GM19025 (cell line): ENCODE measurements at regions not wholly inside any gene's neighbourhood (a gene's known extent, or its start where the extent isn't known, plus 50 kb on each side); places are given as distances from the start of the nearest gene placed in this dataset.

Source experiments
- ATAC-seq: cut with Tn5 transposase; IDR thresholded peaks from one replicate; pipeline ENCODE4 v1.9.1; 2021; ENCODE audit warnings: mild to moderate bottlenecking, low read depth, moderate library complexity; ENCODE audit not compliant: unreplicated experiment

DNA sequence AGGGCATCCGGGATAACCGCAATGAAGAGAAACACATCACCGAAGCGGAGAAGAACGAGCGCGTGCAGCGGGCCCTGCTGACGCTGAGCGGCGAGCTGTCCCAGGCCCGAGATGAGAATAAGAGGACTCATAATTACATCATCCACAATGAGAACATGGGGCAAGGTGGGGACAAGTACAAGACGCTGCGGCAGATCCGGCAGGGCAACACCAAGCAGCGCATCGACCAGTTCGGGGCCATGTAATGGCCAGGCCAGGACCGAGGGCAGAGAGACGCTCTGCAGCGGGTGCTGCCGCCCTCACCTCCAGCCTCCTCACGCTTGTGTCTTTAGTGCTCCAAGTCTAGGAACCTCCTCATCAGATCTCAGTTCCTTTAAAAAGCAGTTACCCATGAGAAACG lies 863.7 kb upstream of the ALCAM start:
- no peak for ATAC-seq

DNA sequence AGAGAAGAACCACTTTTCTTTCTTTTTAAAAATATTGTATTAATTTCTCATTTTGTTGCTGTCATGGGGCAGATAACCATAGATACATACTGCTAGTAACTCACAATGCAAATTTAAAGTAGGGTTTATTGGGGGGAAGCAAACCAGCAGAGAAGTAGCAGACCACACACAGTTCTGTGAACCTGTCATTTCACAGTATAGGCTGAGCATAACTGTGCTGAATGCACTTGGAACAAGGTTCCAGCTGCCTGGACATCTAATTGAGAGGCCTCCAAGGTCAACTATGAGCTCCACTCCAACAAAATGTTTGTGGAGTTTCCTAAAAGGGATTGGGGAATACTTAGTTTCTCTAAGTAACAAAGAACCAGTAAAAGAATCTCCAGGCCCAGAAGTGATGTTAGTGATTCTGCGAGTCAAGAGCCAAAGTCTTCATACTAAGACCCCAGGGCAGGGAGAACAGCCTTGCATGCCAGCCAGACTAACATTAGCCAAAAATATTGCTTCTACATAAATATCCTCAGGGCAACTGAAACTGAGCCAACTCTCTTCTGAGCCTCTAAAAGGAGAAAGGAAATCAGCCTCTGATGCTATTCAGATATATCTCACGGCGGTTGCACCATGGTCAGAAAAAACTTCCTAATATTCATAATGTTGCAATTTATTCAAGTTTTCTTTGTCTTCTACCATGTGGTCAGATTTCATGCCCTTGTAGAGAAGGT lies 856.4 kb upstream of the ALCAM start:
- peak; percentile 45 for ATAC-seq

DNA sequence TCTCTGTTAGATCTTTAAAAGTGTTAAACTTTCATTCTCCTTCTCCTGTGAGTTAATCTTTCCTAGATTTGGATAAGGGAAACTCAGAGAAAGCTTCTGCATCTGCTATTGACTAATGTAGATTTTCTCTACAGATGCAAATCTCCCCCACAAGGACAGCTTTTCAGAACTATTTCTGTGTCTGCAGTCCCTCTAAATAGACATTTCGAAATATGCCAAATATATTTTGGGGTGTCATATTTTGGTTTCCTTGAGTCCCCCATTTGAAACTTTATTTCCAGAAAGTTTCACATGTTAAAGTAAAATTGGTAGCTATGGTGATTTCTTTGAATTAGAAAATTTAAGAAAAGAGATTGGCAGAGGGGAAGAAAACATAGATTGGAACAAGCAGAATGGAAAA lies 852.3 kb upstream of the ALCAM start:
- no peak for ATAC-seq

DNA sequence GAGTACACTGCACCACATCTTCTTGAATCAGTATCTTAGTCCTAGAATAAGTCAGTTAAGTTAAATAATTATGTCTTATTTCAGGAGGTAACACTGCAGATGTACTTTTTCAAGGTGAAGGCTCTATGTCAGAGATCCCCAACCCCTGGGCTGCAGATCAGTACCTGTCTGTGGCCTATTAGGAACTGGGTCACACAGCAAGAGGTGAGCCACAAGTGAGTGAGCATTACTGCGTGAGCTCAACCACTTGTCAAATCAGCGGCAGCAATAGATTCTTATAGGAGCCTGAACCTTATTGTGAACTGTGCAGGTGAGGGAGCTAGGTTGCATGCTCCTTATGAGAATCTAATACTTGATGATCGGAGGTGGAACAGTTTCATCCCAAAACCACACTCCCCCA lies 851.9 kb upstream of the ALCAM start:
- ATAC-seq: no peak

DNA sequence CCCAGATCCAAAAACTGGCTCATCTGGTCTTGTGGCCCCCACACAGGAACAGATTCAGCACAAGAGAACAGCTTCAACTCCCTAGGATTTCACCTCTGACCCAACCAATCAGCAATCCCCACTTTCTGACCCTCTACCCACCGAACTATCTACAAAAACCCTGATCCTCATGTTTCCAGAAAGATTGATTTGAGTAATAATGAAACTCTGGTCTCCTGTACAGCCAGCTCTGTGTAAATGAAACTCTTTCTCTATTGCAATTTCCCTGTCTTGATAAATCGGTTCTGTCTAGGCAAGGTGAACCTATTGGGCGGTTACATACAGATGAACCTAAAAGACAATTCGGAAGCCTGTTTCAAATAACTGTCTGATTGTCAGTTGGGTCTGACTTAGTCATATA lies 847.6 kb upstream of the ALCAM start:
- peak; percentile 26 for ATAC-seq

DNA sequence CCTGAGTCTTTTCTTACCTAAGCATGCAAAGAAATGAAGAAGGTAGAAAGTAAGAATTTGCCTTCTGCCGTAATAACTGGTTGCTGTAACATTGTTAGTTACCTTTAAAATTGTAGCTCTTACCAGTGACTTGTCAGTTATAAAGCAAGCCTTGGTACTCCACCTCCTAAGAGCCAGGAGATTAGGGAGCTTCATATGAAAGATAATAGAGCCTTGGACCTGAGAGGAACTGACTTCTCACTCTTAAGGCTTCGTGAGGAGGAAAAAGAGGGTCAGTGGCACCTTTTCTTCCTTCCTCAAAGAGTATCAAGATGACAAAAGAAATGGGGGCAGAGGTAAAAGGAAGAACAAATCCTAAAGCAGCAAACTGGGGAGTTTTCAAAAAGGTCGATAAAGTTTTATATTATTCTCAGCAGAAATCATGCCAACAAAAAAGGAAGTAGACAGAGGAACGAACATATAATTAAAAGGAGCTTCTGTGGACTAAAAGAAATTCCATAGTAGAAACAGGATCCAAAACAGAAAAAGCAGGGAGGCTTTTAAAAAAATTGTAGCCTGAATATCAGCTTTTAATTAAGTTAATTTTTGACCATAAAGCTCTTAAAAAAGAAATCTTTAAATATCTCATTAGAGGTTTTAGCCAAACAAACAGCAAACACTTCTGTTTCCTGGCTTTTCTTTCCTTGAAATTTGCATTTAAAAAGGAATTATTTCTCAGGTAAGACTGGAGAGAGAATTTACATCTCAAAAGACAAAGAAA lies 847.1 kb upstream of the ALCAM start:
- no peak for ATAC-seq

DNA sequence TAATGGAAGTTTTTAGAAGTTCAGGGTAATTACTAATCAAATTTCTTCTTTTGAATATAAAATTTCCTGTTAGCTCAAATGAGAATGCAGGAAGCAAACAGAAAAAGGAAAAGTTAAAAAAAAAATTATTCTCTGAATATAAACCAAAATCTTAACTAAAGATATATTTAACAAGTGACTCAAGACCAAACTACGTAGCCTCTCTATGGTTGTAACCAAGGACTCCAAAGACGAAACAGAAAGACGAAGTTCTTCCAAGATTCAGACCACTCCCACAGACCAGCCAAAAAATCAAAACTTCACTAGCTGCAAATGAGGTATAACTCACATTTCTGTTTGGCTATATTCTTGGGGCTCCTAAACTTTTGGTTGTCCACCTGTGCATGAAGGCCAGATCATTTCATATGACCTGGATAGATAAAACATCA lies 846.5 kb upstream of the ALCAM start:
- ATAC-seq: no peak

DNA sequence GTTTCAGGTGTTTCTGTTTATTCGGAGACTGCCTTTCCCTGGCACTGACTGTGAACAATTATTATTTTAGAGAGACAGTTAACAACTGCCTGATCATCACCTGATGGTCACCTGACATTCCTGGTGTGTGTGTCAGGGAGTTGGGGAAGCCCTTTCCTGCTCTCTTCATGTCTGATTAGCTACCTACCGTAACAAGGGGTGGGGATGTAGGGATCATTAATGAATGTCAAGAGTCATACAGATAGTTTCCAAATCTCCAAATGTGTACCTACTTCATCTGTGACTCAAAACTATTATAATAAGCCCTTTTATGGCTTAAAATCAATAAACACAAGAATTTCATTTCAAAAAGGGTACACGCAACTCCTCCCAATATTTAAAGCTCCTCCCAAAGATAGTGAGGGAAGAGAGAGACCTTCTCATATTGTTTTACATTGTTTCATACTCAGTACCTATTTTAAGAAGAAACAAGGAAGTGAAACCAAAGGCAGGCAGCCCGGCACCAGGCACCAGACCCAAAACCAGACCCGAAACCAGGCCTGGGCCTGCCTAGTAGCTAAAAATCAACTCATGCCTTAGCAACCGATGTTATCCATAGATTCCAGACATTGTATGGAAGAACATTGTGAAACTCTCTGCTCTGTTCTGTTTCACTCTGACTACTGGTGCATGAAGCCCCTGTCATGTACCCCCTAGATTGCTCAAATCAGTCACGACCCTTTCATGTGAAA lies 844.9 kb upstream of the ALCAM start:
- peak; percentile 49 for ATAC-seq

DNA sequence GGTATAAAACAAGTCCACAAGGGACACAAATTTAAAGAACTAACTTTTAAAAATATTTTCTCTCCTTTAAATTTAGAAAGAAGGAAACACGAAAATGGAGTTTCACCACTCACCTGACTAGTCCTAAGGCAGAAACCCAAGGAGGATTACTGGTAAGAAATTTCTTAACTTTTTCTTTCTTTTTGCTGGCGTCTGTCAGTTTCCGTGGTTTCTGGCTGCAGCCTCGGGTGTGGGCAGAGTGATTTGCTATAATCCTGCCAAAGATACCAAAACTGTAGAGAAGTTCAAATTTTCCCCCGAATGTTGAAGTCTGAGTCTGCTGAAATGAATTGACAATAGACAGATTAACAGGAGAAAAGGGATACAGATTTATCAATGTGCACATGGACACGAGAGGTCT lies 843.6 kb upstream of the ALCAM start:
- ATAC-seq: no peak

DNA sequence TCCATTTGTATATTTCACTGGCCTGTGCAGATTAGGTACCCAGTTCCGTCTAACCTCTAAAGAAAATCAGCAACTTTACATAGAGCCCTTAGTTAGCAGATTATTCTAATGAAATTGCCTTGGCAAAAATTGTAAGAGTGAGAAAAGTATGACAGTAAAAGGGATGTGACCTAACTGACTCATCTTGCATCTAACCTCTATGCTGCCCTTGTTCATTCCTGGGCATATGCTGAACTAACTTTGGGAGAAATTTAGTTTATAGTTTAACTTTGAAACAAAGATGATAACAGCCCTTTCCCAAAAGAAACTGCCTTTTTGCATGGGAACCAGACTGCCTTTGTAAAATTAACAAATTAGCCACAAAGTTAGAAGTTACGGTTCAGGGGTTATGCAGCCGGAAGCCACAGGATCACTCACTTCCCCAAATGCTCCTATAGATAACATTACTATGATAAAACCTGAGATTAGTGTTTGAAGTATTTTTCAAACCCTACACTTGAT lies 839.8 kb upstream of the ALCAM start:
- ATAC-seq: peak; percentile 73

DNA sequence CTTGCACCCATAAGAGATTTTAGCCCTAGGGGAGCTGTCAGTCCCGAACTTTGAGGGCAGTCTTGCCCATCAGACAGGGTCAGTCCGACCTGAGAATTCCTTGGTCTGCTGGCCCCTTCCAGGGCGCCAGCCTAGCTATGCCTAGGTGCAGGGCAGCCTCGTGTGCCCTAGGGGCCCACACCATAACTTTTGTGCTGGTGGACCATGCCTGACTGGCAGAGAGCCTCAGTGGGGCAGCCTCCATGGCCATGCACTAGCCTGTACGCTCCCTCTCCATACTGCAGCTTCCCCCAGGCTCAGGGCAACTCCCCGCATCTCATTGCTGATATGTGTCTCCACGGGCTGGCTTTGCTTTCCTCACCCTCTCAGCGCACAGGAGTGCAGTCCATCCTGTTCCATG lies 835.8 kb upstream of the ALCAM start:
- no peak for ATAC-seq

DNA sequence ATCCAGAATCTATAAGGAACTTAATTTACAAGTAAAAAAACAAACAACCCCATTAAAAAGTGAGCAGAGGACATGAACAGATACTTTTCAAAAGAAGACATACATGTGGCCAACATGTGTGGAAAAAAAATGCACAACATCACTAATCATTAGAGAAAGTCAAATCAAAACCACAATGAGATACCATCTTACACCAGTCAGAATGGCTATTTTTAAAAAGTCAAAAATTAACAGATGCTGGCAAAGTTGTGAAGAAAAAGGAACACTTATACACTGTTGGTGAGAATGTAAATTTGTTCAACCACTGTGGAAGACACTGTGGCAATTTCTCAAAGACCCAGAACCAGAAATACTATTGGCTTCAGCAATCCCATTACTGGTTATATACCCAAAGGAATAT lies 830.0 kb upstream of the ALCAM start:
- ATAC-seq: no peak

DNA sequence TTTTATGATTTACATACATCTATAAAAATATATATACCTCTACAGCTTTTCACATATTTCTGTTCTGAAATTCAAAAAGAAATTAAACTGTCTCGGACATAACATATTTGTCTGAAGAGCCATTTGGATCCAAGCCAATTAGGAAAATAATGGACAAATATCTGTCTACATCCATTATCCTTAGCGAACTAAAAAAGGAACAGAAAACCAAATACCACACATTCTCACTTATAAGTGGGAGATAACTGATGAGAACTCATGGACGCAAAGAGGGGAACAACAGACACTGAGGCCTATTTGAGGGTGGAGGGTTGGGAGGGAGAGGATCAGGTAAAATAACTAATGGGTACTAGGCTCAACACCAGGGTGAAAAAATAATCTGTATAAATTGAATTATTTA lies 829.4 kb upstream of the ALCAM start:
- no peak for ATAC-seq

DNA sequence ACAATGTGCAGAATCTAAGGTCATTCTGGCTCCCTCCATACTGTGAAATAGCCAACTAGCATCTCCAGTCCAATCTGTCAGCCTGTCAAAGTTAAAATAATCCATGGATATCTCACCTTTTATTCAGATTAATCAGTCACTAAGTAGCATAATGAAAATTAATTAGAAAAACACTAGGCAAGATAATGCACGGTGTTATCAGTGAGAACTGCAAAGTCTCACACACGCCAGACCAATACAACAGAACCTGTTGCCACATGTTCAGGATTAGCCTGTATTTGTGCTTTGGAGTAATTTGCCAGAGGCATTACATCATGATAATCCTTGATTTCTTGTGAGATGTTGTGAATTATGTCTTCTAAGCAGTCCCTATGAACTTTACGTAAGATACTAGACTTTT lies 820.4 kb upstream of the ALCAM start:
- no peak for ATAC-seq

DNA sequence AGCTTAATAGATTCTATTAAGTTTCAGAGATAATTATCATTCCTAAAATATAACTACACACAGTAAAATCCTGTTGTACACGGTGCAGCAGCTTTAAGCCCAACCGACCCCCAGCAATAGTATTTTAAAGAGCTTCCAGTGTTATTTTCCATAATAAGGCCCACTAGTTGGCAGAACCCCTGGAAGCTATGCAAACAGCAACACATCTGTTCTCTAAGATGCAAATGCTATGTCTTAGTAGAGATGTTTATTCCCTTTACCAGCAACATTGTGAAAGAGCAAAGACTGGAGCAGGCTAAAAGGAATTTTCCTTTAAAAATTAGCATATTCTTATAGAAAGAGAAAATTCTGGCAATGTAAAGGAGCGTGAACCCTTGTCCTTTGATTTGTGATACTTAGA lies 819.7 kb upstream of the ALCAM start:
- ATAC-seq: no peak

DNA sequence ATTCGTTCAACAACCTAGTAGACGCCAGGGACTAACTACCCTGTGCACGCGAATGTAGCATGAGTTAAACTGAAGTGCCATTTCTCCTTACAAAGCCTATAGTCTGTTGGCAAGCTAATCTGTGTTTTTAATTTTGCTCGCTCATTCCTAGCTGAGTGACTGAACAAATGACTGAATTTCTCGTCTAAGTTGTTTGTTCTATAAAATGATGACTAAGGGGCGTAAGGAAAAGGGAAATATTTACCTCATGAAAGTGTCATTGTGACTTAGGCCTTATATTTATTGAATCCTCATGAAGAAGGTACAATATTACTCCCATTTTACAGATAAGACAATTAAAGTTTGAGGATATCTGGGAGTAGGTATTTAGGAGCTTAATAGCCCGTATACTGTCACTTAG lies 818.3 kb upstream of the ALCAM start:
- no peak for ATAC-seq

DNA sequence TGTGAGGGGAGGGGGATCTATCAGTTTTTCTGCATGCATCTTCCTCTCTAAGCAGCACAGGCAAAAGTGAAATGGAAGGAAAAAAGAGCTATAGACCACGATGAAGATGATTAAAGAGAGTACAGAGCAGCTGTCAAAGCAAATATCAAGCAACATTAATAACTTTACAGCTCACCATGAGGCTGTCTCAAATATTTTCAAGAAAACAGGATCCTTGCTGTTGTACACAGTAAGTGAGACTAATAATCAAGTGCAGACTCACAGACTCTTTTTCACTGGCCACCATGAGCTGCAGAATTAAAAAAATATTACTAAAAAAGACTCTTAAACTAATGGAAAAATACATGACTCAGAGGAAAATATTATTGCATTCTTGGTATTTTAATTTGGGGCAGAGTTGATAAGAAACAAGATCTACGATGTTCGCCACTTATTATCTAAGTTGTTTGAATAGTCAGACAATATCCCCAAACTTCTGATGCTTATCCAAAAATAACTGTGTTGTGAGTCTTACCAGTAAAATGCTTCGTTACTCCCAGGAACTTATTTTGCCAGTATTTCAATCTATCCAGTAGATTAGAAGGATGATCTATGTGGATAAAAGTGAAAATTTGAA lies 817.5 kb upstream of the ALCAM start:
- no peak for ATAC-seq

DNA sequence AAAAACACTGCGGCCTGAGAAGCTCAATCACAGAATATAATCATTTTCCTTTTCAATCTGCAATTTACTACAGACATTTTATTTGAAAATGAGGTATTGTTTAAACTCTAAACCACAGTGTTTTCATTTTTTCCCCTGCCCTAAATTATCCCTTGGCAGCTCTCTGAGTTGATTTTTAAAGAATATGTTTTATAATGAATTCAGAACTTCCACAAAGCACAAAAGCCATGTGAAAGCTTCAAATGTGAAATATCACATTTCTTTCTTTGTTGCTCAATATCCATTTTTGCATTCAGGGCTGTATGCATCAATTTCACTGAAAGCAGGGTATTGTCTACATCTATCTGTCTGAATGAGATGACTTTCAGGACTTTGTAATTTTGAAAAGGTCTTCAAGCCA lies 813.6 kb upstream of the ALCAM start:
- ATAC-seq: no peak

DNA sequence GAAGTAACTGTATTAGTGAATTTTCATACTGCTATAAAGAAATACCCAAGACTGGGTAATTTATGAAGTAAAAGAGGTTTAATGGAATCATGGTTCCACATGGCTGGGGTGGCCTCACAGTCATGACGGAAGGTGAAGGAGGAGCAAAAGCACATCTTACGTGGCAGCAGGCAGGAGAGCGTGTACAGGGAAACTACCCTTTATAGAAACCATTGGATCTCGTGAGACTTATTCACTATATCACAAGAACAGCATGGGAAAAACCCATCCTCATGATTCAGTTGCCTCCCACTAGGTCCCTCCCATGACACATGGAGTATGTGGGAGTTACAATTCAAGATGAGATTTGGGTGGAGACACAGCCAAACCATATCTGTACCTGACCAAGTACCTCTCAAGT lies 812.3 kb upstream of the ALCAM start:
- ATAC-seq: no peak

DNA sequence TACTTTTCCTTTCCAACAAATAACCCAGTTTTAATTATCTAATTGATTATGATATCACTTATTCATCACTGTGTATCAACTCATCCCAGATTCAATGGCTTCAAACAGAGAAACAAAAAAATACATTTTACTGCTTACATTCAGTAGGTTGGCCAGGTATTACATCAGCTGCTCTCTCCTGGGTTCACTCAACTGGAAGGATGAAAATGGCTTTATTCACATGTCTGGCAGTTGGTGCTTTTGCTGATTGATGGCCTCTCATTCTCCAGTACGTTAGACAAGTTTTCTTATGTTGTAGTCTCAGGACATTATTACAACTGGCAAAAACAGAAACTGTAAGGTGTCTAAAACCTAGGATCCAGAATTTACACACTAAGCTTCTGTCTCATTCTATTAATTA lies 811.0 kb upstream of the ALCAM start:
- ATAC-seq: no peak
